Prostate gland (tissue), 2 donors: ENCODE measurements at regions not wholly inside any gene's neighbourhood (a gene's known extent, or its start where the extent isn't known, plus 50 kb on each side); places are given as distances from the start of the nearest gene placed in this dataset.

Source experiments
- DNase-seq: peaks from one replicate; pipeline ENCODE4 v3.0.0-alpha.2; 2019; ENCODE audit warnings: low spot score
- H3K27ac ChIP-seq, 2 donors: fragments of 200-600 bp; sonication (generic); 2 replicates each; pipeline ENCODE4 v1.5.1; 2017 to 2019
- H3K27me3 ChIP-seq: fragments of 200-600 bp; sonication (generic); replicated peaks from 2 replicates; pipeline ENCODE4 v1.5.1; 2019; ENCODE audit not compliant: insufficient read depth
- H3K36me3 ChIP-seq, 2 donors: fragments of 200-600 bp; sonication (generic); 1 replicate in 1 of 2; 2 replicates in 1 of 2; pipeline versions ENCODE4 v1.5.1 to v1.8.1; 2017 to 2019
- H3K4me1 ChIP-seq: fragments of 200-600 bp; sonication (generic); replicated peaks from 2 replicates; pipeline ENCODE4 v1.5.1; 2019
- H3K4me3 ChIP-seq, 2 donors: fragments of 200-600 bp; sonication (generic); 2 replicates each; pipeline ENCODE4 v1.5.1; 2017 to 2019
- H3K9me3 ChIP-seq: fragments of 200-600 bp; sonication (generic); 2 replicates; pipeline ENCODE4 v1.5.1; 2017
- POLR2A ChIP-seq: fragments of 450-650 bp; IDR thresholded peaks from one replicate; pipeline ENCODE4 v1.6.1; 2016; ENCODE audit warnings: antibody characterized with exemption, mild to moderate bottlenecking
- POLR2AphosphoS5 ChIP-seq: sonication (generic); formaldehyde crosslinking; IDR thresholded peaks from one replicate; pipeline ENCODE4 v1.6.1; 2017; ENCODE audit warnings: antibody characterized with exemption
- WGBS: methylation state at CpG from one replicate; pipeline ENCODE4 v1.1.5; 2018; 5-methylcytosine and 5-hydroxymethylcytosine counted together
- intact Hi-C: fragments of 100-400 bp; cut with DNase I; formaldehyde crosslinking; loops from one replicate; pipeline ENCODE4 v1.14.2; 2022
- TF ChIP-seq, protein P1 (sequence below), 4 experiments: fragments of 200-600 bp in 2 of 4; fragments of 450-650 bp in 2 of 4; sonication (generic) in 2 of 4; IDR thresholded peaks; 1 replicate in 3 of 4; 2 replicates in 1 of 4; pipeline ENCODE4 v1.5.1; 2016 to 2019; ENCODE audit warnings: antibody characterized with exemption in 4 of 4, mild to moderate bottlenecking in 2 of 4, moderate library complexity in 2 of 4

DNA sequence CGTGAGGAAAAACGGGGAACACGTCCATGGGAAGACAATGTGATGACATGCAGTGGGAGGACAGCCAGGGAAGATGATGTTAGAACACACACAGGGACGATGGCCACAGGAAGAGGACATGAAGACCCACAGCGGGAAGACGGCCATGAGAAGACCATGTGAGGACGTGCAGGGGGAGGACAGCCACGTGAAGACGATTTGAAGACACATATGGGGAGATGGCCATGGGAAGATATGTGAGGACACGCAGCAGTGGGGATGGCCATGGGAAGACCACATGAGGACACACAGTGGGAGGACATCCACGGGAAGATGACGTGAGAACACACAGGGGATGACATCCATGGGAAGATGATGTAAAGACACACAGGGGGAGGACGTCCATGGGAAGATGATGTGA lies 83.8 kb downstream of the UQCRFS1 start:
- no peak for DNase-seq
- H3K9me3 ChIP-seq = no peaks in the 10 kb centered on the region
- intact Hi-C loops = no loop called here
- TF ChIP-seq POLR2A (no peak), POLR2AphosphoS5 (no peak)
- TF ChIP-seq, protein P1, sequence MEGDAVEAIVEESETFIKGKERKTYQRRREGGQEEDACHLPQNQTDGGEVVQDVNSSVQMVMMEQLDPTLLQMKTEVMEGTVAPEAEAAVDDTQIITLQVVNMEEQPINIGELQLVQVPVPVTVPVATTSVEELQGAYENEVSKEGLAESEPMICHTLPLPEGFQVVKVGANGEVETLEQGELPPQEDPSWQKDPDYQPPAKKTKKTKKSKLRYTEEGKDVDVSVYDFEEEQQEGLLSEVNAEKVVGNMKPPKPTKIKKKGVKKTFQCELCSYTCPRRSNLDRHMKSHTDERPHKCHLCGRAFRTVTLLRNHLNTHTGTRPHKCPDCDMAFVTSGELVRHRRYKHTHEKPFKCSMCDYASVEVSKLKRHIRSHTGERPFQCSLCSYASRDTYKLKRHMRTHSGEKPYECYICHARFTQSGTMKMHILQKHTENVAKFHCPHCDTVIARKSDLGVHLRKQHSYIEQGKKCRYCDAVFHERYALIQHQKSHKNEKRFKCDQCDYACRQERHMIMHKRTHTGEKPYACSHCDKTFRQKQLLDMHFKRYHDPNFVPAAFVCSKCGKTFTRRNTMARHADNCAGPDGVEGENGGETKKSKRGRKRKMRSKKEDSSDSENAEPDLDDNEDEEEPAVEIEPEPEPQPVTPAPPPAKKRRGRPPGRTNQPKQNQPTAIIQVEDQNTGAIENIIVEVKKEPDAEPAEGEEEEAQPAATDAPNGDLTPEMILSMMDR (IDR thresholded peaks at IDR 0.05) = no peak
- no peaks in the 10 kb centered on the region for H3K27me3 ChIP-seq
- no peak overlapping the region for H3K4me3 ChIP-seq
- no peak overlapping the region for H3K27ac ChIP-seq
- H3K4me1 ChIP-seq = no peaks in the 10 kb centered on the region
- H3K36me3 ChIP-seq = no peaks in the 10 kb centered on the region
- WGBS = 84% methylated on average over 13 of the region's 13 CpGs

GRCh38 chr19:29128203-29128602 lies 84.7 kb downstream of the UQCRFS1 start:
- no peaks in the 10 kb centered on the region for H3K4me1 ChIP-seq
- no peak overlapping the region for H3K27ac ChIP-seq
- no peaks in the 10 kb centered on the region for H3K27me3 ChIP-seq
- no peak overlapping the region for H3K4me3 ChIP-seq
- intact Hi-C loops = no loop called here
- H3K36me3 ChIP-seq = no peaks in the 10 kb centered on the region
- no peak for DNase-seq
- H3K9me3 ChIP-seq = no peaks in the 10 kb centered on the region
- TF ChIP-seq, protein P1 (IDR thresholded peaks at IDR 0.05) = no peak
- TF ChIP-seq POLR2AphosphoS5 = no peak
- 89% methylated on average over 8 of the region's 8 CpGs for WGBS

DNA sequence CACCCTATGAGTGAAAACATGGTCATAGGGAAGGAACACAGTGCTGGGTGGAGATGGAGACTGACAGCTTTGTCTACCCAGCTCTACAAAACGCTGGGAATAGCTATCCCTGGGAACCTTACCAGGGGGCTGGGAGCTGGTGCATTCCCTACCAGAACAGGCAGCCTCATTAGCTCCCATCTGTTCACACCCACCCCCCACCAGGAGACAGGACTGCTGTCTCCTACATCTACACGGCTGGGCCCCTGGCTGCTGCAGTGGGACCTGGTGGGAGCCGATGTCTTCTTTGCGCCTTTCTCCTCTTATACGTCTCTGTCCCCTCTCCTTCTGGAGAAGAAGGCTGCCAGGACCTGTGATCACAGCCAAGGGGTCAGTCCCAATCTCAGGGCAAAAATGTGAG lies 90.8 kb downstream of the UQCRFS1 start:
- Histone ChIP-seq H3K4me1 (no peaks in the 10 kb centered on the region), H3K9me3 (no peaks in the 10 kb centered on the region), H3K4me3 (no peak overlapping the region), H3K27ac (no peak overlapping the region), H3K27me3 (no peaks in the 10 kb centered on the region), H3K36me3 (no peaks in the 10 kb centered on the region)
- TF ChIP-seq, protein P1 (IDR thresholded peaks at IDR 0.05) = no peak
- TF ChIP-seq POLR2A (no peak), POLR2AphosphoS5 (no peak)
- 70% methylated on average over 5 of the region's 5 CpGs for WGBS
- intact Hi-C loops = no loop called here
- DNase-seq = no peak

- Histone ChIP-seq H3K4me3 (no peak overlapping the region), H3K36me3 (no peaks in the 10 kb centered on the region), H3K27ac (no peak overlapping the region), H3K4me1 (no peaks in the 10 kb centered on the region), H3K9me3 (no peaks in the 10 kb centered on the region), H3K27me3 (no peaks in the 10 kb centered on the region)
- WGBS = 41% methylated on average over 3 of the region's 3 CpGs
- intact Hi-C loops = no loop called here
- DNase-seq = no peak
- no peak for TF ChIP-seq POLR2AphosphoS5
- no peak for TF ChIP-seq POLR2A
- TF ChIP-seq, protein P1 (IDR thresholded peaks at IDR 0.05) = no peak
Measured at GRCh38 chr19:29121684-29122083, 91.3 kb downstream of the UQCRFS1 start.

GRCh38 chr19:29120466-29120865 lies 92.5 kb downstream of the UQCRFS1 start:
- WGBS = 75% methylated on average over 6 of the region's 6 CpGs
- H3K36me3 ChIP-seq = no peaks in the 10 kb centered on the region
- intact Hi-C loops = no loop called here
- no peaks in the 10 kb centered on the region for H3K9me3 ChIP-seq
- TF ChIP-seq POLR2A (no peak), POLR2AphosphoS5 (no peak)
- TF ChIP-seq, protein P1 (IDR thresholded peaks at IDR 0.05) = no peak
- H3K27me3 ChIP-seq = no peaks in the 10 kb centered on the region
- DNase-seq = no peak
- H3K4me1 ChIP-seq = no peaks in the 10 kb centered on the region
- H3K27ac ChIP-seq = no peak overlapping the region
- H3K4me3 ChIP-seq = no peak overlapping the region
